ENCODE measurements at regions not wholly inside any gene's neighbourhood (a gene's known extent, or its start where the extent isn't known, plus 50 kb on each side); places are given as distances from the start of the nearest gene placed in this dataset.

- Histone ChIP-seq H4K20me1 (ENCODE audit: control insufficient read depth, insufficient read depth) (no peaks in the 10 kb centered on the region), H3K4me2 (ENCODE audit: control insufficient read depth, insufficient read depth) (no peak overlapping the region), H3K9ac (ENCODE audit: control insufficient read depth, insufficient read depth, low read length) (no peak overlapping the region), H3K79me2 (ENCODE audit: control insufficient read depth, insufficient read depth, low read length) (no peaks in the 10 kb centered on the region), H2AFZ (ENCODE audit: control insufficient read depth, low read depth, low read length) (no peak overlapping the region), H3K4me3 (no peak overlapping the region), H3K27ac (ENCODE audit: control insufficient read depth, insufficient read depth) (no peak overlapping the region), H3K36me3 (ENCODE audit: control insufficient read depth in 2 of 2, insufficient read depth in 2 of 2, low read length in 1 of 2) (no peaks in the 10 kb centered on the region), H3K27me3 (replicated peaks in 1 of 2; ENCODE audit: control insufficient read depth in 2 of 2, insufficient read depth in 2 of 2, low read length in 1 of 2) (no peaks in the 10 kb centered on the region), H3K9me3 (replicated peaks; ENCODE audit: control insufficient read depth, insufficient read depth, low read length) (no peaks in the 10 kb centered on the region), H3K4me1 (ENCODE audit: control insufficient read depth, insufficient read depth, low read length) (no peaks in the 10 kb centered on the region)
- ChIA-PET RAD21 (ENCODE audit: unreplicated experiment) (interaction anchor here (0.6 to 2.2 kb wide), 2 partner anchors 187 to 406 kb away, joined by 3 to 6 read pairs; no protein-coding TSS in a partner anchor), SMC1A (ENCODE audit: uncharacterized antibody, unreplicated experiment) (interaction anchor here (1.2 to 1.4 kb wide), 5 partner anchors 10 to 368 kb away, joined by 3 to 7 read pairs (median 3); no protein-coding TSS in a partner anchor), POLR2A (no interaction called here), CTCF (interaction anchor here (0.6 to 1.2 kb wide), 3 partner anchors 27 to 290 kb away, joined by 3 read pairs; no protein-coding TSS in a partner anchor)
- intact Hi-C loops (cut with micrococcal nuclease; ENCODE audit: unreplicated experiment), result no loop called here
- 90% methylated on average over 1 of the region's 1 CpG for WGBS (ENCODE audit: insufficient coverage, insufficient replicate concordance, low lambda C conversion rate, missing lambda C conversion rate)
- TF ChIP-seq FOXK2 (IDR thresholded peaks at IDR 0.05), result no peak
- TF ChIP-seq CREM (IDR thresholded peaks at IDR 0.05; ENCODE audit: low read depth), result no peak
- no peak for TF ChIP-seq CTCF (IDR thresholded peaks at IDR 0.05 in 2 of 3, conservative IDR thresholded peaks at IDR 0.05 in 1 of 3; ENCODE audit: control insufficient read depth in 2 of 3, extremely low read depth in 1 of 3, insufficient read depth in 1 of 3, low read depth in 3 of 3, low read length in 3 of 3)
- TF ChIP-seq SRF (IDR thresholded peaks at IDR 0.05; ENCODE audit: low read depth in 2 of 2, low read length in 2 of 2), result no peak
- TF ChIP-seq HDAC6 (IDR thresholded peaks at IDR 0.05; ENCODE audit: unreplicated experiment), result no peak
- TF ChIP-seq CHD1 (IDR thresholded peaks at IDR 0.05; ENCODE audit: low read depth, low read length), result no peak
- TF ChIP-seq IKZF2 (IDR thresholded peaks at IDR 0.05), result no peak
- TF ChIP-seq SKIL (IDR thresholded peaks at IDR 0.05; ENCODE audit: low read depth, poor library complexity, severe bottlenecking), result no peak
- TF ChIP-seq MYC (IDR thresholded peaks at IDR 0.05; ENCODE audit: insufficient read depth, insufficient read length, insufficient replicate concordance, low read length, severe bottlenecking), result no peak
- no peak for TF ChIP-seq CEBPZ (IDR thresholded peaks at IDR 0.05; ENCODE audit: low read depth, low read length)
- no peak for TF ChIP-seq CBX5 (IDR thresholded peaks at IDR 0.05; ENCODE audit: low read depth)
- no peak for TF ChIP-seq MYB (IDR thresholded peaks at IDR 0.05; ENCODE audit: borderline replicate concordance, low read depth, low read length)
- TF ChIP-seq NBN (IDR thresholded peaks at IDR 0.05), result no peak
- TF ChIP-seq MEF2B (IDR thresholded peaks at IDR 0.05; ENCODE audit: partially characterized antibody, poor library complexity, severe bottlenecking), result no peak
- BruUV-seq (replicated peaks), result no TSS peak
- ATAC-seq, result no peak; the same call in 2 of the 3 replicates
- no peak for FAIRE-seq
- no peak for DNase-seq (ENCODE audit: low read depth, low spot score)
- in situ Hi-C loops (cut with MboI), result no loop called here
These were observed 187.9 kb upstream of the ELL2 start for GRCh38 chr5:96149546-96149945.
